ENCODE measurements at regions not wholly inside any gene's neighbourhood (a gene's known extent, or its start where the extent isn't known, plus 50 kb on each side); places are given as distances from the start of the nearest gene placed in this dataset.
A peak's percentile ranks its signal among the peaks of the same experiment; 100 is the strongest.

DNA sequence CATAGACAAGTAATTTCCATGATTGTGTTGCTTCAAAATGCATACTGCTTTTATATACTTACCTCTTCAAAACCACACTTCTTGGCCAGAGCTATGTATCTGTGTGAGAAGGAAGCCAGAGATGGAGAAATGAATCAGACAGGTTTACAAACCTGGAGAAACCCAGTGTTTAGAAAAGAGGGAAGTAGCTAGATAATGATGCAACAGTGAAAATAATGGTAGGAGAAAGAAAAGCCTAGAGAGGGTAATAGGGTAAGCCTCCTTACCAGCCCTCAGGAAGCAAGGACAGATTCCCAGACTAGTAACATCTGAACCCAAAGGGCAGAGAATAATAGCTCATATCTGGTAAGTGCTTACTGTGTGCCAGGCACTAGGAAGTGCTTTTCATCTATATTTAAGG lies 250.3 kb upstream of the CDH11 start:
- Histone ChIP-seq H2BK5ac (ENCODE audit: low read depth, low read length, poor library complexity, severe bottlenecking) (no peak overlapping the region), H3K36me3 (ENCODE audit: control insufficient read depth, insufficient read depth, low read length) (no peaks in the 10 kb centered on the region), H2AFZ (replicated peaks; ENCODE audit: low read length, poor library complexity) (no peak overlapping the region), H2AK9ac (replicated peaks; ENCODE audit: low read depth, low read length, poor library complexity) (no peak overlapping the region), H2BK120ac (ENCODE audit: low read depth, low read length) (no peak overlapping the region), H3K9ac (ENCODE audit: low read depth, low read length) (no peak overlapping the region), H4K5ac (ENCODE audit: low read depth, low read length) (no peak overlapping the region), H3K4me2 (ENCODE audit: low read depth, low read length) (no peak overlapping the region), H3K27ac (ENCODE audit: insufficient read depth, low read length) (no peak overlapping the region), H4K8ac (ENCODE audit: low read depth in 2 of 2, low read length in 2 of 2) (no peak overlapping the region), H2AK5ac (ENCODE audit: low read depth, low read length) (no peak overlapping the region), H3K4me3 (ENCODE audit: insufficient read depth, low read depth, low read length) (no peak overlapping the region), H3K27me3 (ENCODE audit: control insufficient read depth, insufficient read depth, low read length) (no peaks in the 10 kb centered on the region), H3K56ac (ENCODE audit: extremely low read depth, insufficient read depth, low read length) (no peak overlapping the region), H3K18ac (ENCODE audit: low read depth, low read length) (no peak overlapping the region), H3K4me1 (ENCODE audit: control insufficient read depth, insufficient read depth, low read length) (no peaks in the 10 kb centered on the region; the same call in 1 of the 2 replicates), H3K9me3 (ENCODE audit: control insufficient read depth, insufficient read depth, low read length) (no peaks in the 10 kb centered on the region), H3K9me1 (ENCODE audit: insufficient read depth, low read length) (peaks cover 8% of the 10 kb centered on the region; the same call in 1 of the 2 replicates), H3K79me1 (ENCODE audit: low read depth in 1 of 2, low read length in 2 of 2) (no peaks in the 10 kb centered on the region), H4K91ac (ENCODE audit: insufficient read depth, low read depth, low read length) (no peak overlapping the region), H3K23ac (ENCODE audit: low read depth, low read length) (no peak overlapping the region), H3K4ac (ENCODE audit: low read depth, low read length) (no peak overlapping the region), H3K14ac (replicated peaks; ENCODE audit: low read depth, low read length) (no peak overlapping the region), H2BK15ac (ENCODE audit: low read depth, low read length) (no peak overlapping the region), H2BK20ac (ENCODE audit: low read depth, low read length) (no peak overlapping the region), H4K20me1 (ENCODE audit: insufficient read depth, low read length) (no peaks in the 10 kb centered on the region)
- DNase-seq, result no peak
- no TSS peak for BruUV-seq (replicated peaks)
- POLR2A ChIA-PET (ENCODE audit: unreplicated experiment), result no interaction called here
- CTCF ChIA-PET, result no interaction called here
- in situ Hi-C loops (cut with MboI; ENCODE audit: low sequenced_read_pairs), result no loop called here
- TF ChIP-seq MAFK (IDR thresholded peaks at IDR 0.05; ENCODE audit: low read depth, low read length) (no peak), CEBPB (IDR thresholded peaks at IDR 0.05; ENCODE audit: low read depth, low read length) (0 out of 2 replicates have a peak, but pooled peaks have one; percentile 1)
- dilution Hi-C loops (cut with HindIII; ENCODE audit: low sequenced_read_pairs, unreplicated experiment), result no loop called here
- intact Hi-C loops (cut with micrococcal nuclease), result loop anchor here (5.0 kb wide), 1 partner anchor 655 kb away; no protein-coding TSS in a partner anchor
- no peak for ATAC-seq (ENCODE audit: low read depth)
